DOHH2 (cell line): ENCODE measurements at regions not wholly inside any gene's neighbourhood (a gene's known extent, or its start where the extent isn't known, plus 50 kb on each side); places are given as distances from the start of the nearest gene placed in this dataset.

ENCODE experiments used
- H3F3A ChIP-seq: fragments of 200-600 bp; sonication (generic), shearing (Covaris generic); 2 replicates; pipeline ENCODE4 v1.6.0; 2016; ENCODE audit warnings: antibody characterized with exemption, mild to moderate bottlenecking; ENCODE audit not compliant: control insufficient read depth, insufficient read depth
- H3K27ac ChIP-seq: fragments of 200-600 bp; sonication (generic); 2 replicates; pipeline ENCODE4 v1.5.1; 2014; ENCODE audit warnings: low read depth, mild to moderate bottlenecking, low read length, moderate library complexity
- H3K27me3 ChIP-seq: fragments of 200-600 bp; sonication (generic); 2 replicates; pipeline ENCODE4 v1.6.1; 2014; ENCODE audit warnings: mild to moderate bottlenecking, low read length, mixed read lengths; ENCODE audit not compliant: control insufficient read depth
- H3K36me3 ChIP-seq: fragments of 200-600 bp; sonication (generic); 2 replicates; pipeline ENCODE4 v1.6.1; 2014; ENCODE audit warnings: mild to moderate bottlenecking, low read length, moderate library complexity, mixed read lengths; ENCODE audit not compliant: control insufficient read depth
- H3K4me1 ChIP-seq: fragments of 200-600 bp; sonication (generic); 2 replicates; pipeline ENCODE4 v1.6.1; 2014; ENCODE audit warnings: mild to moderate bottlenecking, low read length, mixed read lengths; ENCODE audit not compliant: control insufficient read depth
- H3K4me2 ChIP-seq: fragments of 200-600 bp; sonication (generic); 2 replicates; pipeline ENCODE4 v1.6.0; 2014; ENCODE audit warnings: mild to moderate bottlenecking, low read length, moderate library complexity
- H3K4me3 ChIP-seq: fragments of 200-600 bp; sonication (generic); 2 replicates; pipeline ENCODE4 v1.5.1; 2014; ENCODE audit warnings: mild to moderate bottlenecking, low read length, mixed read lengths
- H3K79me2 ChIP-seq: fragments of 200-600 bp; sonication (generic); 2 replicates; pipeline ENCODE4 v1.6.1; 2014; ENCODE audit warnings: mild to moderate bottlenecking, low read length, mixed read lengths; ENCODE audit not compliant: control insufficient read depth
- H3K9me2 ChIP-seq: fragments of 200-600 bp; sonication (generic); replicated peaks from 2 replicates; pipeline ENCODE4 v1.6.1; 2014; ENCODE audit warnings: mild to moderate bottlenecking, low read length, mixed read lengths; ENCODE audit not compliant: control insufficient read depth
- H3K9me3 ChIP-seq: fragments of 200-600 bp; sonication (generic); 2 replicates; pipeline ENCODE4 v1.6.1; 2014; ENCODE audit warnings: antibody characterized with exemption, low read length, mixed read lengths; ENCODE audit not compliant: control insufficient read depth, insufficient read depth
- H4K20me1 ChIP-seq: fragments of 200-600 bp; sonication (generic); 2 replicates; pipeline ENCODE4 v1.6.0; 2014; ENCODE audit warnings: low read depth, mild to moderate bottlenecking, antibody characterized with exemption, low read length, moderate library complexity; ENCODE audit not compliant: control insufficient read depth, insufficient read depth
- CTCF ChIP-seq: fragments of 200-600 bp; sonication (generic); IDR thresholded peaks from one replicate; pipeline ENCODE4 v1.5.1; 2014; ENCODE audit warnings: antibody characterized with exemption, mild to moderate bottlenecking, low read depth, low read length; ENCODE audit not compliant: poor library complexity, severe bottlenecking
- EZH2phosphoT487 ChIP-seq: fragments of 200-600 bp; sonication (generic); IDR thresholded peaks from 2 replicates; pipeline ENCODE4 v1.6.1; 2017; ENCODE audit warnings: borderline replicate concordance, mild to moderate bottlenecking, antibody characterized with exemption, low read length, moderate library complexity, mixed read lengths

GRCh38 chr9:17083258-17083657 lies 51.6 kb upstream of the CNTLN start:
- Histone ChIP-seq H3K4me1 (no peaks in the 10 kb centered on the region), H3K27ac (no peak overlapping the region)
- TF ChIP-seq CTCF (no peak), EZH2phosphoT487 (no peak)

DNA sequence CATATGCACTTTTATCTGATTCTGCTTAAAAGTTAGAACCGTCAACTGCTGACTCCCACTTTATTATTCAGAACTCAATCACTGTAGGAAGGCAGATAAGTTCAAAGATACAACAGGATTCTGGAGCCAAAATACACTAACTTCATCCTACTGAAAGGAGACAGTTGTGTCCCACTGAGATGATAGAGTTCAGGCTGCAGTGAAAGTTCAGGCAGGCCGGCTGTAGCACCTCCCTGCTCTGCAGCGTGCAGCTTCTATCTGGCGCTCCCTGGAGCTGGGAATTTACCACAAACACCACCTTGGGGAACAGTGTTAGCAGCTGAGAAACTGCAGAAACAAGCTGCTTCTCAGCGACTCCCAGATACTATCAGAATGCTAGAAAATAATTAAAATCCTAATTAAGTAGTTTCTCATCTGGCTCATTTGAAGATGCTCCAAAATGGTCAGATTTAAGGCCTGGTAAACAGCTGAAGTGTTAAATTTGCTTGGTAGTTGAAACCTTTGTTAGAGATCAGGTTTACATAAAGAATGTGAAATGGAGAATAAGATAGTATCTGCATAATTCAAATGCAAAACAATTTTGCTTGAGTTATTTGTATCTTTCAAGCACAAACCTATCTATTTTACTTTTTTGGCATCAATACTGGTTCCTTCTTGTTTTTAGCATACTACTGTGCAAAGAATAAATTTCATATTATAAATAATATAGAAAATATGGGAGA lies 52.3 kb upstream of the CNTLN start:
- no peaks in the 10 kb centered on the region for H3K9me2 ChIP-seq
- H4K20me1 ChIP-seq = no peaks in the 10 kb centered on the region
- no peaks in the 10 kb centered on the region for H3K9me3 ChIP-seq
- no peak for TF ChIP-seq CTCF
- no peak for TF ChIP-seq EZH2phosphoT487
- no peaks in the 10 kb centered on the region for H3K27me3 ChIP-seq
- H3K4me1 ChIP-seq = no peaks in the 10 kb centered on the region
- H3K36me3 ChIP-seq = no peaks in the 10 kb centered on the region
- no peak overlapping the region for H3K27ac ChIP-seq
- H3F3A ChIP-seq = no peaks in the 10 kb centered on the region
- H3K79me2 ChIP-seq = no peaks in the 10 kb centered on the region
- H3K4me3 ChIP-seq = no peak overlapping the region
- H3K4me2 ChIP-seq = no peak overlapping the region

More at GRCh38 chr9:17083258-17083657, 51.6 kb upstream of the CNTLN start:
- Histone ChIP-seq H3K27me3 (no peaks in the 10 kb centered on the region), H3K4me3 (no peak overlapping the region), H3K36me3 (no peaks in the 10 kb centered on the region), H4K20me1 (no peaks in the 10 kb centered on the region), H3K79me2 (no peaks in the 10 kb centered on the region), H3K9me3 (no peaks in the 10 kb centered on the region), H3K4me2 (no peak overlapping the region), H3K9me2 (no peaks in the 10 kb centered on the region), H3F3A (no peaks in the 10 kb centered on the region)

GRCh38 chr9:17081814-17082213 lies 53.0 kb upstream of the CNTLN start:
- no peaks in the 10 kb centered on the region for H4K20me1 ChIP-seq
- no peaks in the 10 kb centered on the region for H3K79me2 ChIP-seq
- no peaks in the 10 kb centered on the region for H3K4me1 ChIP-seq
- H3K9me2 ChIP-seq = no peaks in the 10 kb centered on the region
- H3K27ac ChIP-seq = no peak overlapping the region
- H3K27me3 ChIP-seq = no peaks in the 10 kb centered on the region
- no peak overlapping the region for H3K4me2 ChIP-seq
- H3K4me3 ChIP-seq = no peak overlapping the region
- H3F3A ChIP-seq = no peaks in the 10 kb centered on the region
- H3K36me3 ChIP-seq = no peaks in the 10 kb centered on the region
- no peak for TF ChIP-seq EZH2phosphoT487
- TF ChIP-seq CTCF = no peak
- H3K9me3 ChIP-seq = no peaks in the 10 kb centered on the region
